Testis (tissue), 2 donors: ENCODE measurements at regions not wholly inside any gene's neighbourhood (a gene's known extent, or its start where the extent isn't known, plus 50 kb on each side); places are given as distances from the start of the nearest gene placed in this dataset.

Experiments
- DNase-seq: peaks from one replicate; pipeline ENCODE4 v3.0.0-alpha.2; 2019
- H3K27ac ChIP-seq, 2 donors: fragments of 200-600 bp; sonication (generic); one replicate each; pipeline ENCODE4 v1.5.1; 2019
- H3K27me3 ChIP-seq: fragments of 200-600 bp; sonication (generic); one replicate; pipeline ENCODE4 v1.5.1; 2019
- H3K36me3 ChIP-seq: fragments of 200-600 bp; sonication (generic); one replicate; pipeline ENCODE4 v1.5.1; 2017; ENCODE audit warnings: low read depth; ENCODE audit errors: missing control alignments
- H3K4me1 ChIP-seq: fragments of 200-600 bp; sonication (generic); one replicate; pipeline ENCODE4 v1.5.1; 2019
- H3K4me3 ChIP-seq, 2 donors: fragments of 200-600 bp; sonication (generic); one replicate each; pipeline ENCODE4 v1.5.1; 2017 to 2019
- H3K9me3 ChIP-seq: fragments of 200-600 bp; sonication (generic); one replicate; pipeline ENCODE4 v1.5.1; 2017
- POLR2A ChIP-seq: fragments of 450-650 bp; IDR thresholded peaks from one replicate; pipeline ENCODE4 v1.6.1; 2017; ENCODE audit warnings: antibody characterized with exemption, mild to moderate bottlenecking, moderate library complexity
- WGBS, 2 donors: methylation state at CpG; one replicate each; pipeline ENCODE4 v1.1.5; 2018; 5-methylcytosine and 5-hydroxymethylcytosine counted together
- intact Hi-C: fragments of 100-400 bp; cut with DNase I; formaldehyde crosslinking; loops from one replicate; pipeline ENCODE4 v1.15.1; 2023; ENCODE audit warnings: low total_unique reads
- TF ChIP-seq, protein P1 (sequence below), 3 experiments: fragments of 450-650 bp in 2 of 3; fragments of 200-600 bp in 1 of 3; sonication (generic) in 1 of 3; IDR thresholded peaks; one replicate each; pipeline ENCODE4 v1.5.1; 2016 to 2019; ENCODE audit warnings: antibody characterized with exemption in 3 of 3, mild to moderate bottlenecking in 2 of 3, moderate library complexity in 1 of 3

DNA sequence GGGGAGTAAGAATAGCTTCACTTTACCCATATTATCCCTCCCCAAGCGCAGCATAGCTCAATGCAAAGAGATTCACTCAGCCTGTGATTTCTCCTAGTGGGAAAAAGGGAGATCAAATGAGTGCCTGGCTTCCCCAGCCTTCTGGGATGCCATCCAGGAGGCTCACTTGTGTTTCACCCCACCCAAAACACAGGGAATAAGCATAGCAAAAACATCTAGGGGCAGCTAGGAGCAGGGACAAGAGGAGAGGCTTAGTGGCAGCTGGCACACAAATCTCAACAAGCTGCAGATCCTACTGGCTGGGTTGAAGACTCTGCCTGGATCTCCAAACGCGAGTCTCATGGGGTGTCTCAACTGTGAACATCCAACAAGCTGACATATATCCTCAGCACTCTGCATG, 715.8 kb downstream of the RNF144B start:
- Histone ChIP-seq H3K27me3 (no peaks in the 10 kb centered on the region), H3K9me3 (no peaks in the 10 kb centered on the region), H3K27ac (no peak overlapping the region), H3K4me3 (no peak overlapping the region), H3K4me1 (no peaks in the 10 kb centered on the region), H3K36me3 (no peaks in the 10 kb centered on the region)
- intact Hi-C loops = no loop called here
- no peak for DNase-seq
- TF ChIP-seq, protein P1, sequence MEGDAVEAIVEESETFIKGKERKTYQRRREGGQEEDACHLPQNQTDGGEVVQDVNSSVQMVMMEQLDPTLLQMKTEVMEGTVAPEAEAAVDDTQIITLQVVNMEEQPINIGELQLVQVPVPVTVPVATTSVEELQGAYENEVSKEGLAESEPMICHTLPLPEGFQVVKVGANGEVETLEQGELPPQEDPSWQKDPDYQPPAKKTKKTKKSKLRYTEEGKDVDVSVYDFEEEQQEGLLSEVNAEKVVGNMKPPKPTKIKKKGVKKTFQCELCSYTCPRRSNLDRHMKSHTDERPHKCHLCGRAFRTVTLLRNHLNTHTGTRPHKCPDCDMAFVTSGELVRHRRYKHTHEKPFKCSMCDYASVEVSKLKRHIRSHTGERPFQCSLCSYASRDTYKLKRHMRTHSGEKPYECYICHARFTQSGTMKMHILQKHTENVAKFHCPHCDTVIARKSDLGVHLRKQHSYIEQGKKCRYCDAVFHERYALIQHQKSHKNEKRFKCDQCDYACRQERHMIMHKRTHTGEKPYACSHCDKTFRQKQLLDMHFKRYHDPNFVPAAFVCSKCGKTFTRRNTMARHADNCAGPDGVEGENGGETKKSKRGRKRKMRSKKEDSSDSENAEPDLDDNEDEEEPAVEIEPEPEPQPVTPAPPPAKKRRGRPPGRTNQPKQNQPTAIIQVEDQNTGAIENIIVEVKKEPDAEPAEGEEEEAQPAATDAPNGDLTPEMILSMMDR (IDR thresholded peaks at IDR 0.05) = no peak
- no peak for TF ChIP-seq POLR2A
- 72 to 84% methylated on average over 3 of the region's 3 CpGs for WGBS, 2 donors

- no peaks in the 10 kb centered on the region for H3K4me1 ChIP-seq
- no peak for DNase-seq
- H3K36me3 ChIP-seq = no peaks in the 10 kb centered on the region
- H3K27me3 ChIP-seq = no peaks in the 10 kb centered on the region
- no peak overlapping the region for H3K4me3 ChIP-seq
- intact Hi-C loops = no loop called here
- no peak overlapping the region for H3K27ac ChIP-seq
- WGBS, 2 donors = 75 to 95% methylated on average over 1 of the region's 1 CpG
- H3K9me3 ChIP-seq = no peaks in the 10 kb centered on the region
- TF ChIP-seq, protein P1 (IDR thresholded peaks at IDR 0.05) = no peak
- no peak for TF ChIP-seq POLR2A
Measured at GRCh38 chr6:19107468-19107867, 720.3 kb downstream of the RNF144B start.

GRCh38 chr6:19121521-19121920, 715.6 kb upstream of the ID4 start:
- Histone ChIP-seq H3K4me3 (no peak overlapping the region), H3K27ac (no peak overlapping the region), H3K36me3 (no peaks in the 10 kb centered on the region), H3K4me1 (no peaks in the 10 kb centered on the region), H3K9me3 (no peaks in the 10 kb centered on the region), H3K27me3 (no peaks in the 10 kb centered on the region)
- DNase-seq = no peak
- TF ChIP-seq POLR2A = no peak
- TF ChIP-seq, protein P1 (IDR thresholded peaks at IDR 0.05) = no peak
- intact Hi-C loops = no loop called here

DNA sequence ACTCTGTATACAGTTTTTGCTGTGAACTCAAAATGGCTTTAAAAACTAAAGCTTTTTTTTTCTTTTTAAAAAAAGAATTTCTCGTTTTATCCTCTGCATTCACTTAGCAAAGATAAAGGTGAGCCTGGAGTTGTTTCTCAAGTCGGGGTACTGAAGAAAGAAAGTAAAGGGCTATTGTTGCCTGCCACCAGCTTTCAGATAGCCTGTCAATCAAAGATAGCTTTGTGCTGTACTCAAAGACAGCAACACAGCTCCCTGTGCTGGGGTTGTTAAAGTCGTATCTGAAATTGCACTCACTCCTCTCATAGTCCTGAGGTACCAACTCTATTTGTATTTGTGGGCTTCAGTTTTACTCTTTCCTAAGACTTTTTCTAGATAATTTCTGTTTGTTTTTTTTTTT, 710.1 kb upstream of the ID4 start:
- intact Hi-C loops = no loop called here
- H3K36me3 ChIP-seq = no peaks in the 10 kb centered on the region
- WGBS, 2 donors = 49 to 62% methylated on average over 3 of the region's 3 CpGs
- TF ChIP-seq, protein P1 (IDR thresholded peaks at IDR 0.05) = no peak
- TF ChIP-seq POLR2A = no peak
- H3K4me1 ChIP-seq = no peaks in the 10 kb centered on the region
- DNase-seq = no peak
- no peak overlapping the region for H3K4me3 ChIP-seq
- no peaks in the 10 kb centered on the region for H3K9me3 ChIP-seq
- no peak overlapping the region for H3K27ac ChIP-seq
- H3K27me3 ChIP-seq = no peaks in the 10 kb centered on the region

DNA sequence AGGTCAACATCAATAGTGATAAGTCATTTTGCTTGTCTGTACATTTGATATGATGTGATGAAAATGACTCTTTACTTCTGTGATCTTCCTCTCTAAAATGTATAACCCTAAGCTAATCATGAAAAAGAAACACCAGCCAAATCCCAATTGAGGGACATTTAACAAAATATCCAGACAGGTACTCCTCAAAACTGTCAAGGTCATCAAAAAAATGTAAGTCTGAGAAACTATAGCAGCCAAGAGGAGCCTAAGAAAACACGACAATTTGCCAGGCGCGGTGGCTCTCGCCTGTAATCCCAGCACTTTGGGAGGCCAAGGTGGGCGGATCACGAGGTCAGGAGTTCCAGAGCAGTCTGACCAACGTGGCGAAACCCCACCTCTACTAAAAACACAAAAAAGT, 708.5 kb upstream of the ID4 start:
- TF ChIP-seq POLR2A = no peak
- TF ChIP-seq, protein P1 (IDR thresholded peaks at IDR 0.05) = no peak
- no peak overlapping the region for H3K4me3 ChIP-seq
- no peaks in the 10 kb centered on the region for H3K36me3 ChIP-seq
- no peak overlapping the region for H3K27ac ChIP-seq
- H3K4me1 ChIP-seq = no peaks in the 10 kb centered on the region
- no peaks in the 10 kb centered on the region for H3K27me3 ChIP-seq
- 85 to 87% methylated on average over 8 of the region's 8 CpGs for WGBS, 2 donors
- no peaks in the 10 kb centered on the region for H3K9me3 ChIP-seq
- DNase-seq = no peak
- intact Hi-C loops = no loop called here
